Endothelial cell of umbilical vein (primary cell): ENCODE measurements at regions not wholly inside any gene's neighbourhood (a gene's known extent, or its start where the extent isn't known, plus 50 kb on each side); places are given as distances from the start of the nearest gene placed in this dataset.

Experiments used
- BruUV-seq: library from RNA; stranded (reverse); fragments of 400-500 nt; replicated peaks from 2 replicates; lab custom pipeline; 2021; lab: Mats Ljungman, UMichigan
- CTCF ChIA-PET: fragments of 300-600, 350-600 bp; sonication (Branson Sonifier 250); formaldehyde crosslinking; loops from one replicate; lab custom pipeline; 2021; ENCODE audit warnings: antibody characterized with exemption, inconsistent platforms; lab: Charles Lee
- POLR2A ChIA-PET: fragments of 300-600, 350-600 bp; sonication (Branson Sonifier 250); formaldehyde crosslinking; loops from one replicate; lab custom pipeline; 2021; ENCODE audit warnings: antibody characterized with exemption, inconsistent platforms; lab: Charles Lee
- DNase-seq: peaks from one replicate; pipeline ENCODE4 v3.0.0-alpha.2; 2011; ENCODE audit warnings: low read depth, low spot score
- FAIRE-seq: peaks from 2 replicates; lab custom pipeline; 2011; peaks lifted over from hg19 to GRCh38; lab: Jason Lieb, UNC
- H2AFZ ChIP-seq: 2 replicates; pipeline ENCODE4 v1.6.0; 2012; ENCODE audit warnings: low read depth, low read length, control low read depth, inconsistent platforms
- H3K27ac ChIP-seq: 2 replicates; pipeline ENCODE4 v1.5.1; 2011; ENCODE audit warnings: low read depth, mild to moderate bottlenecking, control low read depth, low read length, moderate library complexity; ENCODE audit not compliant: insufficient read depth
- H3K27me3 ChIP-seq, 2 experiments: 2 replicates each; pipeline versions ENCODE4 v1.6.0 to v1.6.1; 2011; ENCODE audit warnings: low read length in 2 of 2, mixed read lengths in 1 of 2; ENCODE audit not compliant: control insufficient read depth in 2 of 2, insufficient read depth in 2 of 2
- H3K36me3 ChIP-seq, 2 experiments: 2 replicates in 1 of 2; 3 replicates in 1 of 2; pipeline ENCODE4 v1.5.1; 2011; ENCODE audit warnings: low read length in 2 of 2, mild to moderate bottlenecking in 1 of 2, moderate library complexity in 1 of 2; ENCODE audit not compliant: control insufficient read depth in 2 of 2, insufficient read depth in 2 of 2; ENCODE audit errors: extremely low read depth in 1 of 2
- H3K4me1 ChIP-seq: 3 replicates; pipeline ENCODE4 v1.5.1; 2011; ENCODE audit warnings: mild to moderate bottlenecking, low read length; ENCODE audit not compliant: control insufficient read depth, insufficient read depth; ENCODE audit errors: extremely low read depth
- H3K4me2 ChIP-seq: 2 replicates; pipeline ENCODE4 v1.6.1; 2011; ENCODE audit warnings: low read length, control low read depth, mixed read lengths; ENCODE audit not compliant: insufficient read depth
- H3K4me3 ChIP-seq, 3 experiments: fragments of 200-600 bp in 1 of 3; sonication (generic), shearing (Covaris generic) in 1 of 3; replicated peaks in 1 of 3; 2 replicates each; pipeline ENCODE4 v1.5.1; 2011 to 2016; ENCODE audit warnings: control low read depth in 3 of 3, low read length in 3 of 3, mild to moderate bottlenecking in 2 of 3, inconsistent platforms in 1 of 3, low read depth in 1 of 3, moderate library complexity in 1 of 3; ENCODE audit not compliant: insufficient read depth in 1 of 3
- H3K79me2 ChIP-seq: 2 replicates; pipeline ENCODE4 v1.6.0; 2012; ENCODE audit warnings: low read length, inconsistent platforms; ENCODE audit not compliant: control insufficient read depth, insufficient read depth
- H3K9ac ChIP-seq: replicated peaks from 2 replicates; pipeline ENCODE3; 2011; ENCODE audit warnings: low read length, control low read depth; ENCODE audit not compliant: insufficient read depth; ENCODE audit errors: extremely low read depth
- H3K9me1 ChIP-seq: replicated peaks from 3 replicates; pipeline ENCODE4 v1.6.0; 2011; ENCODE audit warnings: mild to moderate bottlenecking, low read length; ENCODE audit not compliant: control insufficient read depth, insufficient read depth; ENCODE audit errors: extremely low read depth
- H3K9me3 ChIP-seq: replicated peaks from 2 replicates; pipeline ENCODE4 v1.5.1; 2012; ENCODE audit warnings: low read length, inconsistent platforms; ENCODE audit not compliant: control insufficient read depth, insufficient read depth
- H4K20me1 ChIP-seq: replicated peaks from 2 replicates; pipeline ENCODE3; 2011; ENCODE audit warnings: mild to moderate bottlenecking, low read length; ENCODE audit not compliant: control insufficient read depth, insufficient read depth; ENCODE audit errors: extremely low read depth
- EZH2 ChIP-seq: IDR thresholded peaks from 2 replicates; pipeline ENCODE4 v1.6.1; 2012; ENCODE audit warnings: borderline replicate concordance, low read depth, mild to moderate bottlenecking, moderate library complexity, low read length, inconsistent platforms; ENCODE audit not compliant: severe bottlenecking
- FOS ChIP-seq: IDR thresholded peaks from 2 replicates; pipeline ENCODE4 v1.6.1; 2011; ENCODE audit warnings: mild to moderate bottlenecking, low read length, moderate library complexity, borderline replicate concordance; ENCODE audit not compliant: insufficient read depth
- GATA2 ChIP-seq: IDR thresholded peaks from 2 replicates; pipeline ENCODE4 v1.7.0; 2011; ENCODE audit warnings: low read depth, mild to moderate bottlenecking, moderate library complexity, mixed read lengths, low read length; ENCODE audit not compliant: insufficient read length, insufficient read depth
- JUN ChIP-seq: IDR thresholded peaks from 2 replicates; pipeline ENCODE4 v1.6.1; 2011; ENCODE audit warnings: borderline replicate concordance, low read depth; ENCODE audit not compliant: insufficient read length, insufficient read depth
- MYC ChIP-seq: IDR thresholded peaks from one replicate; pipeline ENCODE4 v1.6.1; 2011; ENCODE audit warnings: mild to moderate bottlenecking, low read depth, low read length
- POLR2A ChIP-seq: IDR thresholded peaks from 2 replicates; pipeline ENCODE4 v1.6.1; 2012; ENCODE audit warnings: low read depth, mild to moderate bottlenecking, control low read depth, low read length
- POLR2AphosphoS5 ChIP-seq: IDR thresholded peaks from 2 replicates; pipeline ENCODE4 v1.6.1; 2012; ENCODE audit warnings: low read depth, mild to moderate bottlenecking, control low read depth, low read length, moderate library complexity; ENCODE audit not compliant: insufficient read depth
- dilution Hi-C: fragments of 300-500 bp; cut with MboI; formaldehyde crosslinking; loops from one replicate; pipeline ENCODE4 v1.15.0; 2019; ENCODE audit warnings: low sequenced_read_pairs; ENCODE audit not compliant: extremely low pct_ligation_motif_present
- intact Hi-C: fragments of 100-400 bp; cut with micrococcal nuclease; formaldehyde crosslinking; loops from one replicate; pipeline ENCODE4 v1.10.0; 2022
- TF ChIP-seq, protein P1 (sequence below): IDR thresholded peaks from 2 replicates; pipeline ENCODE4 v1.6.1; 2011; ENCODE audit not compliant: insufficient read depth, insufficient read length
- TF ChIP-seq, protein P2 (sequence below), 2 donors: IDR thresholded peaks; 1 replicate in 1 of 2; 2 replicates in 1 of 2; pipeline ENCODE4 v1.5.1; 2011; ENCODE audit warnings: low read length in 2 of 2, mild to moderate bottlenecking in 2 of 2, moderate library complexity in 2 of 2, control low read depth in 1 of 2, inconsistent platforms in 1 of 2, low read depth in 1 of 2; ENCODE audit not compliant: insufficient read depth in 1 of 2; ENCODE audit errors: extremely low read depth in 1 of 2

DNA sequence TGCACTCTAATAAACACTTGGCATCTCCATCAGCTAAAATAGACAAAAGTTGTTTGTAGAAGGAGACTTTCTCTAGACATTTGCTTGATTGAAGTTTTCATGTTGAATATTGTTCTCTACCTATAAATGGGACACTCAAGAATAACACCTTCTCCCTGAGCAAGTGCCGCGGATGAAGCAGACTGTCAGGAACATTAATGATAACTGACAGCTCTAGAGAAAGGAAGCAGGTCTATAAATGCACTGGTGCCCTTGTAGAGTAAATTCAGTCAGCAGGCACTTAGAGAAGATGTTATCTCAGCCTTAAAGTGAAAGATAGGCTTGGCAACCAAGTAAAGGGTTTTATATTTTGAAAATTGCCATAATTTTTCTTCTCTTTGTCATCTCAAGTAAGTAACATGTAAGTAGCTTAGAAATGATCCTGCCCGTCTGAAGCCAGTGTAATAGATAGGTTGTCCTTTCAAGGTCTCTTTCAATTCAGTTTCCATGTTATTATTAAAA is 224.6 kb downstream of the ARL6IP6 start:
- H4K20me1 ChIP-seq, result no peaks in the 10 kb centered on the region
- H3K9ac ChIP-seq, result no peak overlapping the region
- ChIA-PET CTCF (interaction anchor here (1.0 kb wide), 1 partner anchor 12 kb away, joined by 3 read pairs; no protein-coding TSS in a partner anchor), POLR2A (no interaction called here)
- H3K9me3 ChIP-seq, result peaks cover 3% of the 10 kb centered on the region
- TF ChIP-seq JUN, result no peak
- TF ChIP-seq, protein P1, sequence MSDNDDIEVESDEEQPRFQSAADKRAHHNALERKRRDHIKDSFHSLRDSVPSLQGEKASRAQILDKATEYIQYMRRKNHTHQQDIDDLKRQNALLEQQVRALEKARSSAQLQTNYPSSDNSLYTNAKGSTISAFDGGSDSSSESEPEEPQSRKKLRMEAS, result no peak
- H2AFZ ChIP-seq, result no peak overlapping the region
- H3K4me2 ChIP-seq, result no peak overlapping the region
- no peaks in the 10 kb centered on the region for H3K4me1 ChIP-seq
- intact Hi-C loops (no loop called here), dilution Hi-C loops (no loop called here)
- H3K4me3 ChIP-seq, result no peak overlapping the region
- no TSS peak for BruUV-seq
- no peaks in the 10 kb centered on the region for H3K36me3 ChIP-seq
- H3K79me2 ChIP-seq, result no peaks in the 10 kb centered on the region
- DNase-seq, result no peak
- H3K27me3 ChIP-seq, result no peaks in the 10 kb centered on the region
- FAIRE-seq, result no peak
- H3K27ac ChIP-seq, result no peak overlapping the region
- no peaks in the 10 kb centered on the region for H3K9me1 ChIP-seq

DNA sequence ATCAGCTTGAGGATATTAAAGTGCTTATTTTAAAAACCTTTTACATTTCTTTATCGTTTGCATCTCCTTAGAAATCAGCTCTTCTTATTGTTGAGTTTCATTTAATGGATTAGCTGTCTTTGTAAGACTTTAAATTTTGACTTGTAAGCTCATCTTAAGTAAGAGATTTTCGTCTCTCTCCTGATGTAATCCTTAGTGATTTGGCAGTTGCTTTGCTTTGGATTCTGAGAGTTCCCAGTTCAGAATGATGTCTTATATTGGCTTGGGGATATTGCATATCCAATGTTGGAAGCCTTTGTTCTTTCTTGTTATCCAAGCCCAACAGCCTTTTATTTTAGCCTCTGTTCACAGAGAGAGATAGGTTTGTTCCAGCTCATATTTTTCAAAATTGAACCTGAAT is 212.1 kb downstream of the ARL6IP6 start:
- POLR2A ChIA-PET, result no interaction called here

More for the DNA sequence above, 212.1 kb downstream of the ARL6IP6 start:
- intact Hi-C loops (no loop called here), dilution Hi-C loops (no loop called here)
- no peaks in the 10 kb centered on the region for H3K27me3 ChIP-seq
- no peaks in the 10 kb centered on the region for H3K4me1 ChIP-seq
- H3K9me3 ChIP-seq, result no peaks in the 10 kb centered on the region
- no peaks in the 10 kb centered on the region for H3K36me3 ChIP-seq
- DNase-seq (no peak), FAIRE-seq (no peak)
- H4K20me1 ChIP-seq, result no peaks in the 10 kb centered on the region
- no peaks in the 10 kb centered on the region for H3K79me2 ChIP-seq
- no peak overlapping the region for H3K4me3 ChIP-seq
- CTCF ChIA-PET, result interaction anchor here (1.4 kb wide), 1 partner anchor 13 kb away, joined by 3 read pairs; no protein-coding TSS in a partner anchor
- H3K9me1 ChIP-seq, result no peaks in the 10 kb centered on the region
- no peak overlapping the region for H3K27ac ChIP-seq
- H3K4me2 ChIP-seq, result no peak overlapping the region
- no TSS peak for BruUV-seq
- TF ChIP-seq, protein P1, result no peak
- TF ChIP-seq GATA2 (no peak), FOS (no peak), MYC (no peak), EZH2 (no peak), POLR2AphosphoS5 (no peak), POLR2A (no peak), JUN (no peak)
- TF ChIP-seq, protein P2, sequence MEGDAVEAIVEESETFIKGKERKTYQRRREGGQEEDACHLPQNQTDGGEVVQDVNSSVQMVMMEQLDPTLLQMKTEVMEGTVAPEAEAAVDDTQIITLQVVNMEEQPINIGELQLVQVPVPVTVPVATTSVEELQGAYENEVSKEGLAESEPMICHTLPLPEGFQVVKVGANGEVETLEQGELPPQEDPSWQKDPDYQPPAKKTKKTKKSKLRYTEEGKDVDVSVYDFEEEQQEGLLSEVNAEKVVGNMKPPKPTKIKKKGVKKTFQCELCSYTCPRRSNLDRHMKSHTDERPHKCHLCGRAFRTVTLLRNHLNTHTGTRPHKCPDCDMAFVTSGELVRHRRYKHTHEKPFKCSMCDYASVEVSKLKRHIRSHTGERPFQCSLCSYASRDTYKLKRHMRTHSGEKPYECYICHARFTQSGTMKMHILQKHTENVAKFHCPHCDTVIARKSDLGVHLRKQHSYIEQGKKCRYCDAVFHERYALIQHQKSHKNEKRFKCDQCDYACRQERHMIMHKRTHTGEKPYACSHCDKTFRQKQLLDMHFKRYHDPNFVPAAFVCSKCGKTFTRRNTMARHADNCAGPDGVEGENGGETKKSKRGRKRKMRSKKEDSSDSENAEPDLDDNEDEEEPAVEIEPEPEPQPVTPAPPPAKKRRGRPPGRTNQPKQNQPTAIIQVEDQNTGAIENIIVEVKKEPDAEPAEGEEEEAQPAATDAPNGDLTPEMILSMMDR (IDR thresholded peaks at IDR 0.05; ENCODE audit: extremely low read depth in 1 of 2, insufficient read depth in 1 of 2, low read depth in 1 of 2, low read length in 2 of 2), result no peak
- no peak overlapping the region for H2AFZ ChIP-seq
- H3K9ac ChIP-seq, result no peak overlapping the region
